ENCODE measurements at regions not wholly inside any gene's neighbourhood (a gene's known extent, or its start where the extent isn't known, plus 50 kb on each side); places are given as distances from the start of the nearest gene placed in this dataset.

DNA sequence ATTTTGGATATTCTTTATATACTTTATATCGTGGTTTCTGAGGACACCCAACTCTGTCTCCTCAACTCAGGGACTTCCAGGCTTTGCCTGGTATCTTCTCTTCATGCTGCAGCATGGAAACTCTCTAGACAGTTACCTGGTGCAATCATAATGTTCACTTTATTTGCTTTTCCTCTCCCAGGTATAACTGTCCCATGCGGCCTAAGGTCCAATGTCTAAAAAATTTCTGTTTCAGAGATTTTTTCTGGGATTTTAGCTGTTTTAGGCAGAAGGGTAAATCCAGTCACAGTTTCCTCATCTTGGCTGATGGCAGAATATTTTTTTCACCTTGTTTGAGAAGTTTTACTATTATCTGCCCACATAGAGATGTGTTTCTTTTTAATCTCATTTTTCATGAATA is 139.9 kb upstream of the KCNMB2 start:
- ChIA-PET CTCF (no interaction called here), POLR2A (no interaction called here)
- no peak for DNase-seq (ENCODE audit: low read depth, low spot score)
- no peaks in the 10 kb centered on the region for H3K27me3 ChIP-seq (ENCODE audit: control insufficient read depth, insufficient read depth, low read length)
- H3K4me3 ChIP-seq (ENCODE audit: low read depth, low read length), result no peak overlapping the region
- TF ChIP-seq CTCF (IDR thresholded peaks at IDR 0.05; ENCODE audit: low read depth, low read length), result no peak
- no peaks in the 10 kb centered on the region for H3K9me3 ChIP-seq (ENCODE audit: control insufficient read depth, insufficient read depth, low read length)
- no peak overlapping the region for H3K27ac ChIP-seq (ENCODE audit: low read depth, low read length)

- Histone ChIP-seq H3K9me3 (ENCODE audit: control insufficient read depth, insufficient read depth, low read length) (no peaks in the 10 kb centered on the region), H3K27me3 (ENCODE audit: control insufficient read depth, insufficient read depth, low read length) (no peaks in the 10 kb centered on the region), H3K4me3 (ENCODE audit: low read depth, low read length) (no peak overlapping the region), H3K27ac (ENCODE audit: low read depth, low read length) (no peak overlapping the region)
- ChIA-PET POLR2A (no interaction called here), CTCF (no interaction called here)
- no peak for DNase-seq (ENCODE audit: low read depth, low spot score)
- TF ChIP-seq CTCF (IDR thresholded peaks at IDR 0.05; ENCODE audit: low read depth, low read length), result no peak
Measured at GRCh38 chr3:178397202-178397601, 139.0 kb upstream of the KCNMB2 start.

DNA sequence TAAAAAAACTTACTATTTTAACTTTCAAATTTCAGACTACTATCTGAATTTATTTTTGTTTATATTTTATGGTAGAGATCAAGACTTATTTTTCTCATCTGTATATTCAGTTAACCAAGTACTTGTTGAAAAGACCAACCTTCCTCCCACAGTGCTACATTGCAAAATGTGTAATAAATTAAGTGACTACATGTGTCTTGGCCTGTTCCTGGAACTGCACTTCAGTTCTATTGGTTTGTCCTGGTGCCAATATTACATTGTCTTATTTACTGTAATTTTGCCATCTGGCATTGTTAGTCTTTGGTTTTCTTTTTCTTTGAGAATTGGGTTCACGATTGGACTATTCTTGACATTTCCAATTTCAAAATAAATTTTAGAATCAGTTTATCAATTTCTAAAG is 138.4 kb upstream of the KCNMB2 start:
- no peak for DNase-seq (ENCODE audit: low read depth, low spot score)
- CTCF ChIA-PET, result no interaction called here
- no peaks in the 10 kb centered on the region for H3K9me3 ChIP-seq (ENCODE audit: control insufficient read depth, insufficient read depth, low read length)
- no peak overlapping the region for H3K4me3 ChIP-seq (ENCODE audit: low read depth, low read length)
- no peaks in the 10 kb centered on the region for H3K27me3 ChIP-seq (ENCODE audit: control insufficient read depth, insufficient read depth, low read length)
- no peak for TF ChIP-seq CTCF (IDR thresholded peaks at IDR 0.05; ENCODE audit: low read depth, low read length)
- no peak overlapping the region for H3K27ac ChIP-seq (ENCODE audit: low read depth, low read length)
- POLR2A ChIA-PET, result no interaction called here

DNA sequence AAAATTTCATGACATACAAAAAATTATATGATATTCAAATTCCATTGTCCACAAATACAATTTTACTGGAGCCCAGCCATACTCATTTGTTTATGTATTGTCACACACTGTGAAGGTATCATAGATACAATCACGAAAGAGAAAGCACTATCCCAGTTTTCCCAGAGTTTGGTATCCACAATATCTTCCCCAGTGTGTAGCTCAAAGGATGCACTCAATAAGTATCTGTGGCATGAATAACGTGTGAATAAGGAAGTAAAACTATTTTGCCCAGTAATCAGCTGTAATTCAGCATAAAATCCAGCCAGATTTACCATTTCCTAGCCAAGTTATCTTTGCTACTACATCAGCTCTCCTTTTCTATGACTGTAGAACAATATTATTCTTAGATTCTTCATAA is 131.3 kb upstream of the KCNMB2 start:
- H3K27ac ChIP-seq (ENCODE audit: low read depth, low read length), result no peak overlapping the region
- TF ChIP-seq CTCF (IDR thresholded peaks at IDR 0.05; ENCODE audit: low read depth, low read length), result no peak
- ChIA-PET CTCF (interaction anchor here (0.6 to 2.1 kb wide), 3 partner anchors 31 to 1199 kb away, joined by 3 to 8 read pairs (median 3); no protein-coding TSS in a partner anchor), POLR2A (no interaction called here)
- H3K9me3 ChIP-seq (ENCODE audit: control insufficient read depth, insufficient read depth, low read length), result no peaks in the 10 kb centered on the region
- no peaks in the 10 kb centered on the region for H3K27me3 ChIP-seq (ENCODE audit: control insufficient read depth, insufficient read depth, low read length)
- H3K4me3 ChIP-seq (ENCODE audit: low read depth, low read length), result no peak overlapping the region
- no peak for DNase-seq (ENCODE audit: low read depth, low spot score)

DNA sequence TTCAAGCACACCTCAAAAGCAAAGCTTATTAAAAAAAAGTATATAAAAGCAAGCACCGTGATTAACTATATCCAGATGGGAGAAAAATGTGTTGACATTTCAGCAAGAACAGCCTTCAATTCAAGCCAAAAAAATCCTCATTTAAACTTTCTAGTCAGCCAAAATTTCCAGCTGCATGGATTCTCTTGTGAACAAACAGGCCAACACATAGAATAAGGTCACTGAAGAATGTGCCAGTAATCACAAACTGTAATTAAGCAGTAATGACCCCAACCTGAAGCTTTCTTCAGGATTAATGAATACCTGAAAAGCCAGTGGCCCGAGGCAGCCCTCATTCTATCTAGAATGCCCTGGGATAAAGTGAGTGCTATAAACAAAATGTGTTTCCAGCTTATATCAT is 130.7 kb upstream of the KCNMB2 start:
- CTCF ChIA-PET, result interaction anchor here (0.6 to 2.1 kb wide), 5 partner anchors 20 to 1198 kb away, joined by 3 to 8 read pairs (median 3); no protein-coding TSS in a partner anchor

More for the DNA sequence above, 130.7 kb upstream of the KCNMB2 start:
- H3K4me3 ChIP-seq (ENCODE audit: low read depth, low read length), result no peak overlapping the region
- H3K9me3 ChIP-seq (ENCODE audit: control insufficient read depth, insufficient read depth, low read length), result no peaks in the 10 kb centered on the region
- POLR2A ChIA-PET, result no interaction called here
- no peak overlapping the region for H3K27ac ChIP-seq (ENCODE audit: low read depth, low read length)
- no peaks in the 10 kb centered on the region for H3K27me3 ChIP-seq (ENCODE audit: control insufficient read depth, insufficient read depth, low read length)
- no peak for TF ChIP-seq CTCF (IDR thresholded peaks at IDR 0.05; ENCODE audit: low read depth, low read length)
- no peak for DNase-seq (ENCODE audit: low read depth, low spot score)
